ENCODE measurements at regions not wholly inside any gene's neighbourhood (a gene's known extent, or its start where the extent isn't known, plus 50 kb on each side); places are given as distances from the start of the nearest gene placed in this dataset.

DNA sequence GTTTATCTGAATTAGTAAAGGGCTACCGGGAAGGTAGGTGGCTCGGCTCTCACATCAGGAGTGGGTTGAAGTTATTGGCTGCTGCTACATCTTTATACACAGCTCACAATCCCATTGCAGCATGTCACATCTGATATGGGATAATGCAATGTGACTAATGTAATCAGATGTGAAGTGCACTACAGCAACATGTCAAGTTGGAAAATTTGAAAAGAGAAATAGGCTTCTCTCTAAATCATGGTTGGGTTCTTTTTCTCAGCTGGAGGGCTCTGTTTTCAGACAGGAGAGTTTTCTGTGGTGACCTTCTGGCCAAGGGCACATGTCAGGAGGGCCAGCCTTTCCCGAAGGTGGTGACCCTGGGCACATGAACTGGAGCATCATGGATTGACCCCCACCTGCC is 337.5 kb downstream of the HRH4 start:
- no peak for DNase-seq

DNA sequence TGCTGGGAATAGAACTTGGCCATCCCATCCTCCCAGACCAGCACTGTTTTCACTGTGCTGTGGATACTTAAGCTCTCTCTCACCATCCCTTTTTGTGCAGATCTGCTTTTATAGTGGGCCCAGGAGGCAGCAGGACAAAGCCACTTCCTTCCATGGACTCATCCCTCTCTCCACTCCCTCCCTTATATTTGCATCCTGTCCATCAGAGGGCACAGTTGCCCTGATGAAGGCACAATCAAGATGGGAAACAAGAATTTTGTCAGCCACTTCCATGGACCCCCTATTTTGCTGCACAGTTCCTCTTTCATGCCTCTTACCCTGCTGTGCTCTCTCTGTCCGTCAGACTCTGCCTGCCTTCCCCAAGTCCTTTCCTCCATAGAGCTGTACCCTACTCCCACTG is 338.7 kb downstream of the HRH4 start:
- DNase-seq = no peak

DNA sequence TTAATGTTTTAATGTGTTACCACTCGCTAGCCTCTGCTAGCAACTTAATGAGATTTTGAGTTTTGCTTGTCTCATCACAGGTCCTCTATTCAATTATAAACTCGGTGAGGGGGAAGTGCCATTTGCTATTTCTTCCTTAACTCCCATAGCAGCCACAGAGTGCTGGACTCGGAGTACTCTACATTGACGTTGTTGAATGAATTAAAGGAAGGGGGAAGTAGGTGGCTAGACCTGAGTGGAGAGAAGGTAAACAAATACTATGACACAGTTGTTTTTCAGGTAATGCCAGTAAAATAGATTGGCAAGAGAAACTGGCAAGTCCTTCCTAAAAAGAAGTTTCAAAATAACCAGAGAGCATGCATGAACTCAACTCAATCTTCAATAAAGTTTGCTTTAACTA is 339.3 kb downstream of the HRH4 start:
- DNase-seq = no peak

DNA sequence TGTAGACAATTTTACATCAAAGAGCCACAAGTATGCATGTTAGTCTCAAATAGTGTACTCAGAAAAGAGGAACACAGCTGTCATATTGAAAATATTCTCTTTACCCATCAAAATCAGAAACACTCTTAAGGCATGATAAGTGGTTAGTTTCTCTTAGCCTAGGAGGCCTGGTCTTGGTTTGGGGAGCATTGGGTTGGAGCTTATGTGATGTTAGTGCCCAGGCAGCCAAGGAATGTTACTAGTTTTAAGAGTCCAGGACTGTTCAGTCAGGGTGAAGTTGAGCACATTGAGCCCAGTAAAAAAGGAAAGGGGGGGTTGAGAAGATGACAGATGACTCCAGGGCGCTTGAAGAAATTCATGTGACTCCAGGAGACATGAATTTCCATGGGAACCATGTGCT is 340.6 kb downstream of the HRH4 start:
- no peak for DNase-seq

DNA sequence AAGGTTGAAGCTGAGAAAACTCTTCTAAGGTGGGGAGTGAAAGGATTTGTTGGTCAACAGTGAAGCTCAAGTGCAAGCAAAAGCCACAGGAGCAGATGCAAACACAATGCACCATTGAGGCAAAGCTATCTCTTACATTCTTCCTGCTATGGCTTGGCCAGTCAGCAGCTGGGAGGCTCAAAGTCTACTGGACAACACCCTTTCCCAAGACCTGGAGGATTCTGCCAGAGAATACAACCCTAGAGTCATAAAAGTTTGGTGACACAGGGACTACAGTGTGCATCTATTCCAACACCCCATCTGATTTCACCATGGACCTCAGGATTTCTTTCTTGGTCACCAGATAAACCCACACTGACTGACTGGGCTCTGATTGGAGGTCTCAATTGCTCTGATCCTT is 342.0 kb downstream of the HRH4 start:
- no peak for DNase-seq

DNA sequence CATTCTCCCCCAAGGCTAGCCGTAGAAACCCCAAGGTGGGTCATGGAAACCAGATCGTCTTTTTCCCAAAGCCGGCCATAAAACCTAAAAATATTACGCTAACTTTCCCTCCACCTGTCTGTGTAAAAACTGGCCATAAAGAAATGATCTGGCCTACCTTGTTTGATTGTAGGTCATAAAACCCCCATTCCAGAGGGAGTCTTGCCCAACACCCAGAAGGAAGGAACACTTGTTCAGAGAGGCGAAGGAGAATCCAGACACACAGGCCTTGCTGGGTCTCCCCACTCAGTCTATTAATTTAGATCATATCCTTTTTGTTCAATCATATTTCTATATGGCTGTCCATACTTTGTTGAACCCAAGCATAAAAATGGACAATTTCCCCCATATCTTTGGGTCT is 344.7 kb downstream of the HRH4 start:
- no peak for DNase-seq

DNA sequence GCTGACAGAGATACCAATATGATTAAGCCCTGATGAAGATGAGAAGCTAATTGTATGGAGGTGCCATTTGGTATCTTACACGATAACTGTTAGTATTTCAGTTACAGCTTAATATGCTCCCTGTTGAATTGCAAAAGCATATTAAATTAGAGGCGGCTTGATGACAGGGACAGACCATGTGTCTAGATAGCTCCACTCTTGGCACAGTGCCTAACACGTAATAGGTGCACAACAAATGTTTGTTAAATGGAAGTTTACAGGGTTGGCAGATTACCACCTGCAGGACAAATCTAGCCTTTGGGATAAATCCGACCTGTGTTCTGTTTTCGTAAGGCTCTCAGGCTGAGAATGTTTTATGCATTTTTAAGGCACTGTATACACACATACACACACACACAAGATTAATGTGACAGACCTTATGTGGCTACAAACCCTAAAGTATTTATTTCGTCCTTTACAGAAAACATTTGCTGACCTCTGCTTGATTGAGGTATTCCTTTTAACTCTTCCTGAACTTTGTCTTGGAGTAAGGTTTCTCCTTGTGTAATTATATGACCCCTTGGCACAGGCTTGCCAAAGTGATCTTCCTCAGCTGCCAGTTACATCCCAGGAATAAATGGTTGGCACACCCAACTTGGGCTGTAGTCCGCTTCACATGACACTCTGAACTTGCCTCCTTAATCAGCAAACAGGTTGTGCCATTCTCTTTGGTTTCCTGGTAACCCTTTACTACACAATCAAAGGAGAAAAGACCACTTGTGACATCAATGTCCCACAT is 348.9 kb downstream of the HRH4 start:
- DNase-seq = no peak

DNA sequence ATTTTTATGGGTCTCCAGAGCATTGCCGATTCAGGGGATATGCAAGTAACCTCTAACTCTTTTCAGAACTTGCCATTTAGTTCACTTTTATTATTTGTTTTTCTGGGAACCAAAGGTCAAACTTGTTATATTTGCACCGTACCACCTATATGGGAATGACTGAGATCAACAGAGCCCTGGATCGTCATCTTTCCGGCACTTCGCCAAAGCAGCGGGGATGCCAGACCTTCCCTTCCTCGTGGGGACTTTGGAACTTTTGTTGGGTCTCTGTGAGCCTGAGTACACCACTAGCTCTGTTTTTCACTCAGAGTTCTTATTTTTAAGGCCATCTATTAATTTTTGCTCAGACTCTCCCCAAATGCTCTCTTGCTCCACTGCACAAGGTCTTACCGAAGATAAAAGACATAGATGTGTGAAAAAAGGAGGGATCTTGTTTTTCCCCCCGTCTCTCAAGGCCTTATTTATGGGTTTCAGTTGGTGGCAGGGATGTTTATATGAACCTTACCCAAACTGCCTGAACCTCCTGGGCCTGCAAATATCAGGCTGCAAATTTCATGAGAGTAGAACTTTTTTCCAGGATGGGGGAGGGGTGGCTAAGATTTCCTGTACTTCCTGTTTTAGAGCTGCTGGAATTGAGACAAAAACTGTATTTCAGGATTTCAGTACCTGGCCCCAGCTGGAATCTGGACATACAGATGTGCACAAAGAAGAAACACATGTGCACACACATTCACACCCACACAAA is 350.3 kb downstream of the HRH4 start:
- no peak for DNase-seq

DNA sequence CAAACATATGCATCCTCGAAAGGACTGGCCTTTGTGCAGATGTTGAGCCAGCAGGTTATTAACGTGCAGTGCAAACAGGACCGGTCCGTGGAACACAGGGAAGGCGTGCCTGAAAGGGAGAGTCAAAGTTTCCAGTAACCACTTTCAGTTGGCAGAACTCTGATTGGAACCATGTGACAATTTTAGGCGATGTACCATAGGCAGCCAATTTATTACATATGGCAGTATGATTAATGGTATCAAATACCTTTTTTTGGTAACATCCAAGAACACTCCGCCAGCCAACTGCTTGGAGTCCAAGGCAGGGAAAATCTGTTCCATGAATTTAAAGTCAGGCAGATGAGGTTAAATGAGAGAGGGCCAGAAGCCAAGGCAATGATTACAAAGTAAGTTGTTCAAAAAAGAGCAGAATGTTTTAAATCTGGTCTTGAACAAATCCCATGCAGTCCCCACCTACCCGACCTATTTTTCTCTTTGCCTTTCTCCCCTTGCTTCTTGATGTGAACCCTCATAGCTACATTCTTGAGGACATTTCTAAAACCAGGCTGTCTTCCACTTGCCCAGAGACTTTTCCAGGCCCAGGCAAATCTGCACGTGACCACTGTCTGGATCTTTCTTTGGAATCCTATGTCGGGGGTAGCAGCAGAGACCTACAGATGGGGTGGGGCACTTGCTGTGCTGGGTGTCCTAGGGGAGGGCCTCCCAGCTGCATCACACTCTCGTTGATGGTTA is 351.7 kb downstream of the HRH4 start:
- peak; percentile 95 for DNase-seq

DNA sequence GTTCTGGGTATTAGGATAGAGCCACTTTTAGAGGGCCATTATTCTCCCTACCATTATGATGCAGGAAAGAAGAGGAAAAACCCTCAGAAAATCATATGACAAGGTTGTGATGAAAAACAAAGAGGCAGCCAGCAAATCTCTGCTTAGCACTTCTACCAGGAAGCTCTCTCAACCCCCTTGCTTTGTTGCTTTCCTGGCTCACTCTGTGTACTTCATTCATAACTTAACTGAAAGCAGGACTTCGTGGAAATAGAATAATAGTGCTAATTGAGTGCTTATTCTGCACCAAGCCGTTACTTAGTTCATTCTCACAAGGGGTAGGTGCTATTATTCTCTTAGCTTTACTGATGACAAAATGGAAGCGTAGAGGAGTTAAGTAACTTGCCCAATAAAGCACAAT is 354.1 kb downstream of the HRH4 start:
- no peak for DNase-seq

DNA sequence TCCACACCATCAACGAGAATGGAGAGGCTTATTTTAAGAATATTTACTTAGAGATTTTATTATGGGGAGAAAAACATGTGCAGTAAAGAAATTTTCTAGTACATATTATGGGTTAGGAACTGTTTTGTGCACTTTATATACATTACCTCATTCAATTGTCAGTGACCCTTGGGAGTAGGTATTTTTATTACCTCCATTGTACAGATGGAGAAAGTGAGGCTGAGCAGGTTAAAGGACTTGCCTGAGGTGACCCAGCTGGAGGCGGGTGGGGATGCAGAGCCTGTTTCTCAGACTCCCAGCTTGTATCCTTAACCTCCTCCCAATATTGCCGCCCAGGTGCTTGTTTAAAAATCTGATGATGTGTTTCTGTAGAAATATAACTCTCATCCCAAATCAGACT is 356.7 kb downstream of the HRH4 start:
- no peak for DNase-seq

DNA sequence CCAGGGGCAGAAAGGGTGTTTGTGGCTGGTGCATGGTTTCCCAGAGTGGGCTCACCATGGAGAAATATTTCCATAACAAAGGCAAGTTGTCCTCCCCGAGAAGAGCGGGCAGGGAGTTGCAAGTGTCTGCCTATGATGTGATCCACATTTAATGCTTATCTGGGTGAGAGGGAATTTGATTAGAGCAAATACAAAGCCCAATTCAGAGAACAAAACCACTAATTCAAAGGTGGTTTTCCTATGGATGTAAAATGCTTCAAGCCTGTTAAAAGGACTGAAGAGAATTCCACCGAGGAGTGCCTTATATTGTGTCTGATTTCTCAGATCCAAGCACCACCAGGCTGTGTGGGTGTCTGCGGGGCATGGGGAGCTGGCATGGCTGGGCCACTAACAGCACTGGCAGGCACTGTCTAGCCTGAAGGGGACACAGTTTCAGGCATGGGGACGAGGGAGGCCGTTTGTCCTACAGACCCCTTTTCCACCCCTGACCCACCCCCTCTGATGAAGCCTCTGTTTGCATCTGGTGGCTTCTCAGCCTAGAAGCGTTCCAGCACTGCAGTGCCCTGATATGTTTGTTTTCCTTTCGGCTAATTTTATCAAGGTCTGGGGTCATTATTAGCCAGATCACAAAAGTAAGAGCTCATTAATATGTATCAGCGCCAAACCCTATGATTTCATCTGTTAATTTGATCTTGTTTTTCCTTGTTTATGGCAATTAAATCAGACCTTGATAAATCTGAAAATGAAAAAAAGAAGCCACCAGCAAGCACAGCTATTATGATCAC is 357.3 kb downstream of the HRH4 start:
- no peak for DNase-seq

DNA sequence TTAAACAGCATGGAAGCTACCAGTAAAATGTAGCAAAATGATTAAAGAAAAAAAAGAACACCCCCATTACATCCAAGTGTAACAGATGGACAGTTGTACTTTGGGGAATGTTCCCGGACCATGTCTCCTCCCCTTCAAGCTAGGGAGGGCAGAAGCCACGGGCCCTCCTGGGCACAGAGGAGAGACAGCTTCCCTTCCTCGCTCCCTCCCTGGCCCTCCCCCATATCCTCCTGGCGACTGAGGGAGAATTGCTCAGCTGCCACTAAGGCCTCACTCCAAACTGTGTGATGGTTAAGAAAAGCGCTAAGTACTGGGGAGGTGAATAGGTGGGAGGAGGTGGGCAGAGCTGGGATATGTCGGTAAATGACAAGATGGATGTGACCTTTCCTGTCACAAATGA is 358.0 kb downstream of the HRH4 start:
- DNase-seq = peak; percentile 82

DNA sequence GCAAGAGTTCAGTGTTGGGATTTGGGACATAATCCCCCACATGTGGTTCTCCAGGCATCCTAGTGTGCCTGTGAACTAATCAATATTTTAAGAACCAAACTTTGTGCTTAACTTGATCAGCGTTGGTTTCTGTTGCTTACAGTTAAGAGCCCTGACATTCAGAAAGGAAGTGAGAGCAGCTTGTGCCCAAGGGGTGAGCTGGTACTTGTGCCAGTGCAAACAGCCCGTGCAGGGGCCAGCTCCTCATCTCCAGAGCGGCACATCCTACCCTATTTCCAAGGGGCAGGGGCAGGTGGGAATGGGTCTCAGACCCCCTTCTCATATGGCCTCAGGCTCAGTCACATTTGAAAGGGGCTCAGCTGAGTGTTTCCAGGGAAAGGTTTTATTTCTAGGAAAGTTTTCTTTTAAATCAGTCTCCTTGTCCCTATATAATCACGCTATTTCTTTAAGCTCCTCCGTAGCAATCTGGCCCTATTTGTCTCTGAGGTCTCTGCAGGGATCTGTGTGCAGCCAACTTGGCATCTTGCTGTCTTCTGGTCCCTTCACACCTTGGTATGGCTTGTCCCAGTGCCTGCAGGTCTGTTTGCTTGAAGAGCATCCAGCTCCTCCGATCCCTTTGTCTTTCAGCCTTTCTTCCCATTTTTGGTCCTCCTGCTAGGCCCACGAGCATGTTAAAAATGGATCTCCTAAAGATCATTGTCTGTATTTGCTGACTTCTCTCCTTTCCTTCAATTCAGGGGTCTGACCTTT is 358.9 kb downstream of the HRH4 start:
- no peak for DNase-seq

DNA sequence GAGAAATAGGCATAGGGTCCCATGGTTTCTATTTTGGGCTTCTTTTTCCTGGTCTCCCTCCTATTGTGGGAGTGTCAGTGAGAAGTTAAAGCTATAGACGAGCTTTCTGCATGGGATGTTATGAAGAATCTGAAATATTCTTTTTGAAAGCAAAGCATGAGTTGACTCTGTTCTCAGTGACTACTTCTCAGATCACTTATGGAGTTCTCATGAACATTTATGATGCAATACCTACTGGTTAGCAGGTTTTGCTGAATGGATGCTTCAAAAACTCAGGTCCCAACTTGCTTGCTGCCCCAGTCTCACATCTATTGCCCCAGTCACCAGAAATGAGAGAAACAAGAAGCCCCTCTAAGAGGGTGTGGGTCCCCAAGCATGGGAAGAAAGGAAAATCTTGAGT is 365.0 kb downstream of the HRH4 start:
- DNase-seq = no peak

DNA sequence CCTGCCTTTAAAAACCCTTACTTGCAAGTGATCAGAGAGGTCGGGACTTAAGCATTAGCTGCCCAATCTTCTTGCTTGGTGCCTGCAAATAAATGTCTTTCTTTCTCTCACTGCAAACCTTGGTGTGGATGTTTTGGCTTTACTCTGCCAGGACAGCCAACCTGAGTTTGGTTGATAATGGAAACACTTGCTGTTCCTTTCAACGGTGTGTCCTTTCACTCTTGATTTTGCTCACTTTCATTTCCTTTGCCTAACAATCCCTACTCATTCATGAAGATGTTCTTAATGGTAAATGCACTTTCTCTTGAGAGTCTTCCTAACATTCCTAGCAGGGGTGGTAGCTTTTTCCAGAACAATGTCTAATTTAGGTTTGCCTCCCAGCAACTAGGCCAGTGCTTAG is 366.2 kb downstream of the HRH4 start:
- no peak for DNase-seq

DNA sequence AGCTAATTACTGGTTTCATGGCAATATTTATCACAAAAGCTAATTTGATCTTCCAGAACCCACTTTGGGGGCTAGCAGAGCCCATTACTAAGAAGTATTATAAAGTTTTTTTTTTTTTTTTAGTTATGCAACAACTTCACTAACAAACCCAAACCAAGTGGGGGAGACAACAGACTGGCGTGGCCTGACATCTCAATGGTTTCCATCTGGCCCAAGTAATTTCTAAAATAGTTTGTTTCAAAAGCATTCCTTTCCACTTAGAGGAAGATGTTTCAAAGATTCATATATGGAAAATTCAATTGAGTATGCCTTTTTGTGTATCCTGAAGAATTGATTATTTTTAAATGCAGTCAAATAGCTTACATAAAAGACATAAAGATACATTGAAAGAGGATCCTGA is 367.1 kb downstream of the HRH4 start:
- DNase-seq = no peak

DNA sequence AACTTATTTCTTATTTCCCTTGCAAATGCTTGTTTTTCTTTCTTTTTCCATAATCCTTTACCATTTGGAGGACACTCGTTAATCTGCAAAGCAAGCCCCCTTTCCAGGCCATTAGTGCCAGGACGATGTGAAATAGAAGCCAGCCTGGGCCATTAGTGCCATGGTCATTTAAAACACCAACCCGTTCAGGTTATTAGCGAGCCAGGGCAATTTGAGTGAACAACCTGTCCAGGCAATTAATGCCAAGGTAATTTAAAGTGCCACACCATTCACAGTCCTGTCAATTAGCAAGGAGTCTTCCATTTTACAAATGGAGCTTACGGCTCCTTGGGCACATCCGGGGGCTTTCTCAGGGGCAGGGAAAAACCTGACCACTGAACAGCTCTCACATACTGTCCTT is 370.6 kb downstream of the HRH4 start:
- DNase-seq = no peak

DNA sequence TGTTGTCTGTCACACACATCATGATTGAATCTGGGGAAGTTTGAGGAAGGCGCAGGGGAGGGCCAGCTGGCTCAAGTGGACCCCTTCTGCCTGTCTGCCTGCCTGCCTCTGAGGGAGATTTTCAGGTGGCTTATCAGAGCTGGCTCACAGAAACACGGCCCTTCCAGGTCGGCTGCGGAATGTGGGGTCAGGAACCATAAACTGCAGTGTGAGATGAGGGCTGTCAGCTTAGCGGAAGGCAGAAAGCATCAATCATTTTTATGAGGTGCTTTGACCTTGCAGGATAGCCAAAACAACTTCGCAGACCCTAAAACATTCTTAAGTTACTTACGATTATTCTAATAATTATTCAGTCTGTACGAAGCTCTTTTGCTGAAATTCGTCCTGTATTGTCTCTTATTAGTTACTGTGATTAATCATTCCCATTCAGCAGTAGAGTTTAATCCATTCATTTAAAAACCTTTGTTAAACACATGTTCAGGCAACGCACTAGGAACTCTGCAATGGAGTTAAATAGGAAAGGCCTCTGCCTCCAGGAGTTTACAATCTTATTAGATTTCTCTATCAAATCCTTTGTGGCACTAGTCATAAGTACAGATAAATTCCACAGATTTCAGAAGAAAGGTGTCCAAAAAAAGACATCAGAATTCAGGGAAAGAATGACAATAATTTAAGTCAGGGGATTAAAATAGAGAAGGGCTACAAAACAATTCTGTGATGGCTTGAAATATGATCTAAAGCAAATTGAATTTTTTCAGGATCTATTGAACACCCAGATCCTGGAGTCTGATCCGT is 371.6 kb downstream of the HRH4 start:
- no peak for DNase-seq

DNA sequence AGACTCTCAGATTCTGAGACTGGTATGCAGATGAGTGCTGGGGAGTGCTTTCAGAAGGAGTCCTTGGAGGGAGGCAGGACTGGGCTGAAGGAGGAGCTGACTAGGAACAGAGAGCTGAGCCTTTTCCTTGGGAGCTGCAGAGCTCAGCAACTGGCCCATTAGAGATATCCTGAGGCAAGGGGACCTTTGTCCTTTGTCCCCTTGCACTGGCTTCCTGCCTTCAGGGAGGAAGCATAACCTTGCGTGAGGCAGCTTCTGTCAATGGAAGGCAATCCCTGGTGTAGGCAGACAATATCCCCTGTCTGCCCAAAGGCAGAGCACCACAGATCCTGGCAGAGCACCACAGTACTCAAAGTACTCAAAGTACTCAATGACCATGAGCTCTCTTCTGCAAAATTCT is 375.3 kb downstream of the HRH4 start:
- DNase-seq = no peak

DNA sequence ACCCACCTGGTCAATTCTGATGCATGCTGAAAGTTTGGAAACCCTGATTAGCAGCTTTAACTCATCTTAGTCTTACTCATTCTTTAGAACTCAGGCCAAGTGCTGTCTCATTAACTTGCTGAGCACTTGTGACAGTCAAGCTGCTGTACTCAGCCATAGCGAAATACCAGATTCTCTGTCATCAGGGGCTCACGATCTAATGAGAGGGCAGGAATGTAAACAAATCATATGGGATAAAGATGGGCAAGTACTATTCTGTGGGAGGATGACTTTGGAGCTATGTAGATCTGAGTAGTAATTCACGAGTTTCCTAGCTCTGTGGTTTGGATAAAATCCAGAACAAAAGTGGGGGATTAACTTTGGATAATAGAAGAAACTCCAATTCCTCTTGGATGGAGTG is 376.6 kb downstream of the HRH4 start:
- DNase-seq = peak; percentile 16

DNA sequence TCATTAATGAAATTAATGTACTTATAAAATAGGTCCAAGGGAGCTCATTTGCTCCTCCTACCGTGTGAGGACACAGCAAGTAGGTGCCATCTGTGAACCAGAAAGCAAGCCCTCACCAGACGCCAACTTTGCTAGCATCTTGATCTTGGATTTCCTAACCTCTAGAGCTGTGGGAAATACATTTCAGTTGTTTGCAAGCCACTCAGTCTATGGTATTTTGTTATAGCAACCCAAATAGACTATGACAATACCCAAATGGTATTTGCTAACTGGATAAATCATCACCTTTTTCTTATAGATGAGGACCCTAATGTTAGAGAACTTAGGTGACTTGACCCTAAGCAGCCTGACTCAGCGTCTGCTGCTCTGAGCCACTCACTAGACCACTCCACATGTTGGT is 379.6 kb downstream of the HRH4 start:
- no peak for DNase-seq
